Activated CD4-positive, CD25-positive, alpha-beta regulatory T cell treated with anti-CD3 and anti-CD28 coated beads, Interleukin-2, amount 50 U/mL, for 16 hours (primary cell): ENCODE measurements at regions not wholly inside any gene's neighbourhood (a gene's known extent, or its start where the extent isn't known, plus 50 kb on each side); places are given as distances from the start of the nearest gene placed in this dataset.
"Not testable (repeated sequence)": the region's sequence is repeated elsewhere in the genome, so short reads cannot be mapped to it uniquely, and the experiment has no call there.

Source experiments
- DNase-seq: peaks from one replicate; pipeline ENCODE4 v3.0.0-alpha.2; 2020; ENCODE audit warnings: low read depth, low spot score

DNA sequence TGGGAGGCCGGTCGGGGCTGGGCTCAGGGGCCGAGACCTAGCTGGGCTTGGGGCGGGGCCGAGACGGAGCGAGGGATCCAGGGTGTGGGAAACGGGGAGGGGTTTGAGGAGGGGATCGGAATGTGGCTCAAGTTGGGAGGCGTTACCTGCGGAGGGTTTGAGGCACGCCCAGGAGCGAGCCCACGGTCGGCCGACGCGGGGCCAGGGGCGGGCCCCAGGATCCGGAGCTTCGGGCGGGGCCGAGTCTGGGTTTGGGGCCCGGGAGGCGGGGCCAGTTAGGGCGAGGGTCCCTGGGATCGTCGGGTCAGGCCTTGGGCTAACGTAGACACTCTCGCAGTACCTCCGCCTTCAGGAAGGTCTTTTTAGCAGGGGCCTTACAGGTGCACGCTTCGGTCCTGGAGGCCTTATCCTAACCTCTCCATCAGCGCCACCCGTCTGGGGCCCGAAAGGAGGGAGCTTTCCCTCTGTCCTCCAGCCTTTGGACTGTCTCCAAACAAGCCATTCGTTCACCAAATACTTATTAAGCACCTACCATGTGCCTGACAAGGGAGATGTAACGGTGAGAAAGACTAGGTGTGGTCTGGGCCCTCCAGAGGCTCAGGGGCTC is 228.2 kb upstream of the FRG2C start:
- DNase-seq, result not testable (repeated sequence)

DNA sequence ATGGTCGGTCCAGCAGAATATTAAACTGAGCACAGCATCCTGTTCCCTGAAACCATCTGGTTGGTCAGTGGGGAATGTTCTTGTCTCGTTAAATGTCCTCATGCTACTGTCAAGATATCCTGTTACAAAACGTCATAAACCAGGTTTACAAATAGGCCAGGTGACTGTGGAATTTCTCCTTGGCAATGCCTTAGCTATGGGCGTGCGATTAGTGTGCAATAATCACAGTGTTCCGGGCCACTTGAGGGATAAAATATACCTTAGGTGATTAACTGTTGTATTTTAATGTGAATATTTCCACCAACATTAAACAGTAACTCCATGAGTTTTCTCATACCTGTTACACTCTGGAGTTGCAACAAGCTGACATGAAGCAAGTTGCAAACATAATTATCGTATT is 223.1 kb upstream of the FRG2C start:
- DNase-seq, result not testable (repeated sequence)

DNA sequence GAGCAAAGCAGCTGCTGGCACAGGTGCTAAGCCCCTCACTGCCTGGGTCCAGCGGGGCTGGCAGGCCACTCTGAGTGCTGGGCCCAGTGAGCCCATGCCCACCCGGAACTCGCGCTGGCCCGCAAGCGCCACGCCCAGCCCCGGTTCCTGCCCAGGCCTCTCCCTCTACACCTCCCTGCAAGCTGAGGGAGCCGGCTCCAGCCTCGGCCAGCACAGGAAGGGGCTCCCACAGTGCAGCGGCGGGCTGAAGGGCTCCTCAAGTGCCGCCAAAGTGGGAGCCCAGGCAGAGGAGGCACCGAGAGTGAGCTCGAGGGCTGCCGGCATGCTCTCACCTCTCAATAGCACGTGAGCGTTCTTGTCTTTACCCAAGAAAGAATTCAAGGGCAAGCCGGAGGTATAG is 219.5 kb upstream of the FRG2C start:
- not testable (repeated sequence) for DNase-seq

DNA sequence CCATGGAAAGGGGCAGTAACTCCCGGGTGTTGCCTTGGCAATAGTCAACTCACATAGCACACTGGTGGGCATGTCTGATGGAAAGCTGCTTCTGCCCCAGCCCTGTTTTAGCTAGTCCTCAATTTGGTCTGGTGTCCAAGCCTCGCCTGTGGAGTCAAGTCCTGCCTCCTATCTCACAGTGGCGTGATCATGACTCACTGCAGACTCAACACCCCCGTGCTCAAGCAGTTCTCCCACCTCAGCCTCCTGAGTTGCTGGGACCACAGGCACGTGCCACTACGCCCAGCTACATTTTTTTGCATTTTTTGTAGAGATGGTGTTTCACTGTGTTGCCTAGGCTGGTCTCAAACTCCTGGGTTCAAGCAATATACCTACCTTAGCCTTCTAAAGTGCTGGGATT is 218.9 kb upstream of the FRG2C start:
- not testable (repeated sequence) for DNase-seq

DNA sequence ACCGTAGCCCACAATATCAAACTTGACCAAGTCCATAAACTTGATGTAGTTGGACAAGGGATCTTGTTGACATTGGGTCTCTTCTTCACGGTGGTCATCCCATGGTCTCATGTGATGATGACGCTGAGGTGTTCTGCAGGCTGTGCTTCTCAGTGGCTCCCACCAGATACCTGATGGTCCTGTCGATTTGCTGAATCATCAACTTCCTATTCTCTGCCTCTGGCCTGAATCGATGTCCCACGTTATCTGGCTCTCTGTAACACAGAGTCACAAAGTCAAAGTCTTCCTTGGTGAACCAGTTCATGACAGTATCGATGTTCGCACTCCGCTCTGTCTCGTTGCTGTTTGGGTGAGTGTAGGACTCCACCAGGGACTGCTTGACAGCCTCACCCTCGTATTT is 217.2 kb upstream of the FRG2C start:
- DNase-seq, result not testable (repeated sequence)

DNA sequence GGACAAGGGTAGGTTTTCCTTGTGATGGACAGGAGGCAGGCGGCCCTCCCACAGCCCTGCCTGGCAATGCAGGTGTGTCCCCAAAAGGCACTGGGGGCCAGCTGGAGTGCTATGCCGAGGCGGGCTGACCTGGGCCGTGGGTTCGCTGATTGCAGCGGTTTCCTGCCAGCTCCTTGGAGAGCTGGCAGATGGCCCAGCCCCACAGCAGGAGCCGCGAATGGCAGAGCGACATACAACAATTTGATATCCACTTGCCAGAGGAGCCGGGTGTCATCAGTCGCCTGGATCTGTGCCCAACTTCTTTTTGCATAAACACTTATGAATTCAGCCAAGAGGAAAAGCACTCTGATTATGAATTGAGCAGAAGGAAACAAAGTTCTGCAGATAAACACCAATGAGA is 210.8 kb upstream of the FRG2C start:
- DNase-seq, result not testable (repeated sequence)

DNA sequence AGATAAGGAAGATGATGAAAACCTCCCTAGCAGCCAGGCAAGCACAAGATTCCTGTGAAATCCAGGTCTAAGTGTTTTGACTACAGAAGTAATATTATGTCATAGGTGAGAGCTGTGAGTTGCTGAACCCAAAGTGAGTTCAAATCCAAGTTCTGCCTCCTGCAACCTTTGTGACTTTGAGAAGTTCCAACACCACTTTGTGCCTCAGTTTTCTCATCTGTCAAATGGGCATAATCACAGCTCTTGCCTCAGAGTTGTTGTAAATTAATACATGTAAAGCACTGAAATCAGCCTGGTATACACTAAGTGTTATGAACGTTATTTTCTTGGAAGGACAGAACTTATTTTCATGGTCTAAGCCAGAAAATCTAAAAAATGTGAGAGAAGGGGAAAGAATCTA is 210.3 kb upstream of the FRG2C start:
- not testable (repeated sequence) for DNase-seq

DNA sequence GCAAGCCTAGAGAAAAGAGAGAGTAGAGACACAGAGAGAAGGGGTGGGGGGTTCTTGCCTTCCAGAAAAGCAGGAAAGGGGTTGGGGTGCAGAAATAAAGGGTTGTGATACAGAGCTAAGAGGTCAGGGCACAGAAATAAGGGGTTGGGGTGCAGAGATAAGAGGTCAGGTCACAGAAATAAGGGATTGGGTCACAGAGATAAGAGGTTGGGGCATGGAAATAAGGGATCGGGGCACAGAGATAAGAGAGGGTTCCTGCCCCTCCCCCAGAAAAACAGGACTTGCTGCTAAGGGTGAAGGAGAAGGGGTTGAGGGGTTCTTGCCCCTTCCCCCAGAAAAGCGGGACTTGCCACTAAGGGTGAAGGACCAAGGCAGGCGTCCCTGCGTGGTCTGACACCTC is 189.6 kb upstream of the FRG2C start:
- DNase-seq, result not testable (repeated sequence)

DNA sequence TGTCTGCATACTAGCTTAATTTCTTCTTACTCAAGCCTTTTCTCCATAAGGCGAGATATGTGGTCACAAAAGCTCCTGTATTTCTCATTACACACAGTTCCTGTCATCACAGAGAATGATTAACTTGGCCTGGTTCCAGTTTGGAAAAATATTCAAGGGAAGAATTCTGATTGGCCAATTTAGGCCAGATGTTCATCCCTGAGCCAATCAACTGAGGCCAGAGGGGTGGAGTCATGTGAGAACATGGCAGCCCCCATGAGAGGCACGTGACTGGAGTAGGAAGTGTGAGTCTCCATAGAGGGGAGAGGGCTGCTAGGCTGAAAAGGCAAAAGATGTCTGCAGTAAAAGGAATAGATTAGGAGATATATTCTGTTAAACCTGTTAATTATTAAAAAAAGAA is 167.5 kb upstream of the FRG2C start:
- DNase-seq, result not testable (repeated sequence)

DNA sequence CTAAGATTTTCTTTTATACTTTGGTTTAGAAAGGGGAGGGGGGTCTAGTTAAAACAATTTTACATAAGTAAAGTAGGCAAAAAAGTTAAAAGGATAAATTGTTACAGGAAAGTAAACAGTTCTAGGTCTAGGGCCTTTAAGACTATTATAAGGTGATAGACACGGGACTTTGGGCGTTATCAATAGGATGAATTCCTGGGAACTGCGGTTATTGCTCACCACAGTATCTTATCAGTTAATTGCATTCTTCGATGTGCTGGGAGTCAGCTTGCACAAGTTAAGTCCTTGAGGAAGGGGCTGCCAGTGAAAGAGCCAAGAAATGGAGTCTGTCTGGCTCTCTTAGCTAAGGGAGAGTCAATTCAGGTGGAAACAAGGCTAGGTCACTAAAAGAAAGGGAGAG is 163.8 kb upstream of the FRG2C start:
- not testable (repeated sequence) for DNase-seq

DNA sequence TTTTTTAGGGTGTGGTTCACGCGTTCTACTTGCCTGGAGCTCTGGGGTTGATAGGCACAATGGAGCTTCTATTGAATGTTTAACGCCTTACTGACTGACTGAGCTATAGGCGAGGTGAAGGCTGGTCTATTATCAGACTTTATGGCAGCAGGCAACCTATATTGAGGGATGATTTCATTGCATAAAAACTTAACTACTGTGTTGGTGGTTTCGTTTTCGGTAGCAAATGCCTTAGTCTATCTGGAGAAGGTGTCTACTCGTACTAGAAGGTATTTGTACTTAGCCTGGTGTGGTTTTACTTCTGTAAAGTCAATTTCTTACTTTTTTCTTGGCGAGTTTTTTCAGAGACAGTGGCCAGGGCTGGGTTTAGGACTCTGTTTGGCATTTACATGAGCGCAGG is 162.0 kb upstream of the FRG2C start:
- not testable (repeated sequence) for DNase-seq

DNA sequence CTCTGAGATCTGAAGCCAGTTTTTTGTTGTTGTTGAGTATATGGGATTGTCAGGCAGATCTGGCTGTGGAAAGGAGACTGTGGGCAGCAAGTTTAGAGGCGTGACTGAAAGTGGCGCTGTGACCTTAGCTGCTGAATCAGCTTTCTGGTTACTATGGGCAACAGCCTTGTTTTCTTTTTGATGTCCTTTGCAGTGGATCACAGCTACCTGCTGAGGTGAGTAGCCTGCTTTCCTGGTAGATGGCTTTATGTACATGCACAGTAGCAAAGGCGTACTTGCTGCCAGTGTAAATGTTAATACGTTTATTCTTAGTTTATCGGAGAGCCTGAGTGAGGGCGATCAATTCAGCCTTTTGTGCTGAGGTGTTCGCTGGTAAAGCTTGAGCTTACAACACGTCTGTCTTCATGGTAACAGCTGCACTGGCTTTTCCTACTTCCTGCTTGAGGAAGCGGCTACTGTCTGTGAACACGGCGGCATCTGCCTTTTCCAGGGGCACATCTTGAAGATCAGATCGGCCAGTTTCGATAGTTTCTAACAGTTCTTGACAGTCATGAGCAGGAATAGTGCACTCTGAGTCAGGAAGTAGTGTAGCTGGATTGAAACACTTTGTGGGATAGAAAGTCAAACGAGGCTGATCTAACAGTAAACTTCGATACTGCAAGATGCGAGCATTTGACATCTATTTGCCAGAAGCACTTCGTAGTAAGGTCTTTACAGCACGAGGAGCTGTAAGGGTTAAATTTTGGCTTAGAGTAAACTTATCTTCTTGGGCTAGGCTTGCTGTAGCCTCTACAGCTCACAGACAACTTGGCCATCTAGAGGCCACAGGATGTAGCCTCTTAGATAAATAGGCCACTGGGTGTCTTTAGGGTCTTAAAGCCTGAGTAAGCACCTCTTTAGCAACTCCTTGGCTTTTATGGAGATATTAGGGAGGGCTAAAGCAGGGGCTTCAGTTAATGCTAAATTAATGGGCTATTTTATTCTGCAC is 161.1 kb upstream of the FRG2C start:
- not testable (repeated sequence) for DNase-seq

DNA sequence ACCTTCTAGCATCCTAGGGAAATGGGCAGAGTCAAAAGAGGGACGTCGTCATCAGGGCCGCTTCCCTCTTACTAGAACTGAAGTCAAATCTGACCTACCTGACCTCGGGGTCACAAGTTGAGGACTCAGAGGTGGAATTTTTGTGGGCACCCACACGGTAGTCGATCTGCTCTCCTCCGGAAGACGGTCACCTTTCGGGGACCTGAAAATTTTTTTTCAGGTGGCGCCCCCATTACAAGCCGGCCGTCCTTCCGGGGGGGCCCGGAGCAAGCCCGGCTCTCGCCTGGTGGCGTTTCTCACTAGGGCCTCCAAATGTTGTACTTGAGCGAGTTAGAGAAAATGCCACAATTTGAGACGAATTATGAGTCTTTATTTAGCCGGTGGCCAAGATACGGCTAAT is 157.5 kb upstream of the FRG2C start:
- no peak for DNase-seq

DNA sequence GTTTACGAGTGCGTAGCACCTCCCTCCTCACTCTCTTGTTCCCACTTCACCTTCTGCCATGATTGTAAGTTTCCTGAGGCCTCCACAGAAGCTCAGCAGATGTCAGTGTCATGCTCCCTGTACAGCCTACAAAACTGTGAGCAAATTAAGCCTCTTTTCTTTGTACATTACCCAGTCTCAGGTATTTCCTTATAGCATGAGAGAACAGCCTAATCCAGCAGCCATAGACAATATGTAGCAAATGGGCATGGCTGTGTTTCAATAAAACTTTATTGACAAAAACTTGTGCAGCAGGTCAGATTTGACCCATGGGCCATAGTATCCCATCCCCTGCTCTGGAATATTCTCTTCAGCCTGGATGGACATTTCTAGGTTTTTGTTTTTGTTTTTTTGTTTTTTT is 156.2 kb upstream of the FRG2C start:
- DNase-seq, result not testable (repeated sequence)

DNA sequence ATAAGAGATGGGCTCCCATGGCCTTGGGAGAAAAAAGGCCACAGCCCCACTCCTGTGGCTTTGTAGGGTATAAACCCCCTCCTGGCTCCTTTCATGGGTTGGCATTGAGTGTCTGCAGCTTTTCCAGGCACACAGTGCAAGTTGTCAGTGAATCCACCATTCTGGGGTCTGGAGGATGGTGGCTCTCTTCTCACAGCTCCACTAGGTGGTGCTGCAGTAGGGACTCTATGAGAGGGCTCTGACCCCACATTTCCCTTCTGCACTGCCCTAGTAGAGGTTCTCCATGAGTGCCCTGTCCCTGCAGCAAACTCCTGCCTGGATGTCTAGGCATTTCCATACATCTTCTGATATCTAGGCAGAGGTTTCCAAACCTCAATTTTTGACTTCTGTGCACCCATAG is 136.5 kb upstream of the FRG2C start:
- not testable (repeated sequence) for DNase-seq

DNA sequence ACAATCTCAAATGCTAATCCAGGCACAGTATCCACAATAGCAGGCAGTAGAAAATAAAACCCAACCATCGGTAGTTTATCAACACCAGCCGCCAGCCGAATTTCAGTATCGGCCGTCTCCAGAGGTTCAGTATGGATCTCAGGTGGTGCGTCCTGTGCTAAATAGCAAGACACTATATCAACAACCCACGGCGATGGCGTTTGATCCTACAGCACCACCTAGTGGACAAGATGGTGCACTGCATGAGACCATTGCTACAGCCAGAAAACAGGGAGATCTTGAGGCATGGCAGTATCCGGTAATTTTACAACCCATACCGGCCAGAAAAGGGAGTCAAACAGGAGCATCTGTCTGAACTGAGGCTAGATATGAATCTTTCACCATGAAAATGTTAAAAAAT is 112.0 kb upstream of the FRG2C start:
- DNase-seq, result not testable (repeated sequence)

DNA sequence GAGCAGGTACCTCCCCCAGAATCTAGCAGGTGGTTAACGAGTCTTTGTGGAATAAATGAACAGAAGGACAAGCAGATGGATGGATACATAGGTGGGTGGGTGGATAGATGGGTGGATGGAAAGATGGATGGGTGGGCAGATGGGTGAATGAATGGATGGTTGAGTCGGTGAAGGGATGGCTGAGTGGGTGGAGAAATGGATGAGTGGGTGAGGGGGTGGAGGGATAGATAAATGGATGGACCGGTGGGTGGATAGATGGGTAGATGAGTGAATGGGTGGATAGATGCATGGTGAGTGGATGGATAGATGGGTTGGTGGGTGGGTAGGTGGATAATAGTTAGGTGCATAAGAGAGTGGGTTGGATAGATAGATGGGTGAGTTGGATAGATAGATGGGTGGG is 99.7 kb upstream of the FRG2C start:
- not testable (repeated sequence) for DNase-seq

DNA sequence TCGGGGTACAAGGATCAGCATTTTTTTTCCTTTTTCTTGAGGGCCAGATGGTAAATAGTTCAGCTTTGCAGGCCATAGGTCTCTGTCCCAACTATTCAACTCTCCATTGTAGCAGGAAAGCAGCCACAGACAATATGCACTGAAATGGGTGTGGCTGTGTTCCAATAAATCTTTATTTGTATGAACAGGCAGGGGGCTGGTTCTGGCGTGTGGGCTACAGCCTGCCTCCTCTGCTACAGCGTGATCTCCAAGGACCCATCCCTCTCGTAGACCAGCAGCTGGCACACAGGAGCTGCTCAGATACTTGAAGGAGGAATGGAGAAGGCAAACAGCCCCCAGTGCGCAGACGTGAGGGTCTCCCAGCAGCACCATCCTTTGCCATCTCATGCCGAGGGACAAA is 91.8 kb upstream of the FRG2C start:
- DNase-seq, result not testable (repeated sequence)

DNA sequence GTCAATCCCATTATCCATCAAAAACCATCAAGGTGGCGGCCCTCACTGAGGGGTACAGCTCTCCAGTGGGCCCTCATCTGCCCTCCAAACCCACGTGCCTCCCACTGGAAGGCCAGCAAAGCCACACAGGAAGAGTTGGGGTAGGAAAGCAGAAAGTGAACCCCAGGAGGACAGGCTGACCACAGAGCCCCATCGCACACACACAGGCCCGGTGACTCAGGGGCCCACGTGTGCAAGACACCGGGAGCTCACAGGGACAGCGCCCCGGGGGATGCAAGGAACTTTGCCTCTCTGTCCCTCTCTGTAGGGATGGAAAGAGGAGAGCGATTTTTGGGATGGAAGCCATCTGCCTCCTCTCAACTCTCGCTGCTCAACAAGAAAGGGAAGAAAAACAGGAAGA is 85.0 kb upstream of the FRG2C start:
- DNase-seq, result not testable (repeated sequence)

DNA sequence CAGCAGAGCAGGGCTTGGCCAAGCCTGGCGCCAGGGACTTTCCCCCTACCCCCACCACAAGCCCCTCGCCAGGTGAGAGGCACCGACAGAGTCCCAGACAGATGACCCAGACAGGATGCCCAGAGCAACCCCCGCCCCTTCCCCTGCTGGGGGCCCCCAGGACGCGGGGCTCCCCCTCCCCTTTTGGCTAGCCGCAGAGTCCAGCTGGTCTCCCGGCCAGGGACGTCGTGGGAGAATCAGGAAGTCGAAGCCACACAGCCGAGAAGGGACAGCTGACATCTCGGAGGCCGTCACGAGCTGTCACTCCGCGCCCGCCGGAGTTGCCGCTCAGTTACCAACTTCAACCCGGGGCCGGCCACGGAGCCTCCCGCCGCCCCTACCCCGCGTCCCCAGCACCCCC is 84.6 kb upstream of the FRG2C start:
- not testable (repeated sequence) for DNase-seq

DNA sequence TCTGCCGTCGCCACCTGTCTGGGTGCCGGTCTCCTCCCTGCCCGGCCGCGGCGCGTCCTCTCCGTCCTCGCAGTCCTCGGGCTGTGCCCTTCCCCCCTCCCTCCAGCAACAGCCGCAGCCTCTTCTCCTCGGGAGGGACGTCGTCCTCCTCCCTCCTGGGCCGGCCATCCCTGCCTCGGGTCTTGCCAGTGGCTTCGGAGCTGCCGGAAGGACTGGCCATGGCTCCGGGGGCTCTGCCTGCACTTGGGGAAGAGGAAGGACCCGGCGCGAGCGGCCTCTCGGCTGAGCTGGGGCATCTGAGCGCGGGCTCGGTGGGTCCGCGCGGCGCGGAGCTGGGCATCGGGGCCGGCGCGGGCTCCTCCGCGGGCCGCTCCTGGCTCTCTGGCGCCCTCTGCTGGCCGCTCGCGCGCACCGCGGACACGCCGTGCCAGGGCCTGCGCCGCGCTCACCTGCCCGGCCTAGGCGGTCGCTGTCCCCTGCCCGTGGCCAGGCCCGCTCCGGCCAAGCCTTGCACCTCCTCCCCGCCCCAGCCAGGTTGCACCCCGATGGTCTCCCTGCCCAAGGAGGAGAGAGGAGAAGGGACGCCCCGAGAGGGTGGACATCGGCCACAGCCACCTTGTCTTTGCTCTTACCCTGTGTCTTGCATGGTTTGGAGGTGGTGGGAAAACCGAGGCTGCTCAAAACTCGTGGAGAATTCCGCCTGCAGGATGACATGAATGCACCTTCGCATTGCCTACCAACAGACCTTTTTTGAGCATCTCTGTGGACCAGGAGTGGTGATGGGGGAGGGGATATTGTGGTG is 83.9 kb upstream of the FRG2C start:
- peak; percentile 11 for DNase-seq

DNA sequence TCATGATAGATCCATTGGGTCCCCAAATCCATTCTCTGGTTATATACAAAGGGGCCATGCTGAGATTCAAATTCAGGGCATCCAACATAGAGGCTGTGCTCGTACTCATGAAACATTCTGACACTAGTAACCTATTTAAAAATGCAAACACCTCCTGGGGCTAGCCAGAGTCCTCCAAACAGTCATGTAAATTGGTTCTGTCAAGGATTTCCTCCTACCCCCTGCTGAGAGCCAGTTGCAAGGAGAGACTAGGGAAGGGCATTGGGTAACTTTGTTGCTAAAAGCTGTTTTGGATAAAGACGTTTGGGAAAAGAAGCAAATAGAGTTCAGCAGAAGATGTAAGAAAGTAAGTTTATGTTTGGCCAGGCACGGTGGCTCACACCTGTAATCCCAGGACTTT is 81.6 kb upstream of the FRG2C start:
- DNase-seq, result not testable (repeated sequence)
